Left forelimb (tissue), 1 donor: ENCODE measurements at regions not wholly inside any gene's neighbourhood (a gene's known extent, or its start where the extent isn't known, plus 50 kb on each side); places are given as distances from the start of the nearest gene placed in this dataset.

Experiments used
- DNase-seq: peaks from one replicate; pipeline ENCODE4 v3.0.0-alpha.2; 2018; ENCODE audit warnings: low spot score

DNA sequence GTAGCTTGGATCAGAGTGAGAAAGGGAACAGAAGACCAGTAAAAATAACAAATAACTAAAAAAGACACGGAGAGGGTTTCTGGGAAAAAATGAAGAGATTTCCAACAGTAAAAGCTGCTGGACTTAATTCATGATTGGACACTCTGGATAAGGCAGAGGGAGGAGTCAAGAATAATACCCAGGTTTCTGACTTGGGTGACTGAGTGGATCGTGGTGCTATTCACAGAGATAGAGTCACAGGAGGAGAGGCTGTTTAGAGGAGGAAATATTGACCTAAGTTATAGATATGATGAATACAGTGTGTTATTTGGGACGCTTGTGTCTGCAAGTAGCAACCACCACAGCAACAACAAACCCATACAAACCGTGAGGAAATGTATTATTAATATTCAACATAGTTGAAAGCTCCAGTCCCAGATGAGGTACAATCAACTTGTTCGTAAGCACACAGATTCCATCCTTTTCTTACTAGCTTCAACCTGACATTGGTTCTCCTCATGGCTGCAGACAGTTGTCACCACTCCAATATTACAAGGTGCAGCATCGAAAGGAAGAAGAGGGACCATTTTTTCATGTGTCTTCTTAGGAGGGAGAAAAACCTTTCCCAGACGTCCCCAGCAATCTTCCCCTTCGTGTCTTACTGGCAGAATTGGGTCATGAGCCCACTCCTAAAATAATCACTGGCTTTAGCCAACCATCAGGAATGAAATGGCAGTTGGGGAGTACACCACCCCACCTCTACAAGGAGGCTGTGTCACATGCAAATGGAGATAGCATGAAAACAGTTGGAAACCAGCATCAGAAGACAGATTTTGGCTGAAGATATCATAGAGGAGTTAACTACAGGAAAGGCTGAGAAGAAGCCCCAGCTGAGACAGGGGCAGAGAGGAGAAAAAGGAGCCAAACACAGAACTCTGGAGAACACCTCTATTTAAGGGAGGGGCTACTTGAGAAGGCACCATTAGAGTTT is 387.8 kb downstream of the SHQ1 start:
- DNase-seq, result no peak

DNA sequence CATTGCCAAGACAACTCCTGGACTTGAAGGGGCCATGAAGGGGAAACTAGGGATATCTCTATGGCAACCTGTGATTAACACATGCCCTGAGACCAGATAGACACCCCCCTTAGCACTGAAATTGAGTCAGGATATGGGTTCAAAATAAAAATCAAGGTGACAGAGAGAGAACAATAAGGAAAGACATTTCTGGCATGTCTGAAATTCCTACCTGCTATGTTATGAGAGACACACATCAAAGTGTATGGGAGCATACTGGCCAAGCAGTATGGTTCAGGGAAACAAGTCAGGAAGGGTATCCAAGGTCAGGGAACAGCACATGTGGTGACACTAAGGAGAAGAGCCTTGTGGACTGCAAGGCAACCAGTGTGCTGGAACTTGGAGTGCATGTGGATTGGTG is 388.7 kb downstream of the SHQ1 start:
- DNase-seq, result no peak

DNA sequence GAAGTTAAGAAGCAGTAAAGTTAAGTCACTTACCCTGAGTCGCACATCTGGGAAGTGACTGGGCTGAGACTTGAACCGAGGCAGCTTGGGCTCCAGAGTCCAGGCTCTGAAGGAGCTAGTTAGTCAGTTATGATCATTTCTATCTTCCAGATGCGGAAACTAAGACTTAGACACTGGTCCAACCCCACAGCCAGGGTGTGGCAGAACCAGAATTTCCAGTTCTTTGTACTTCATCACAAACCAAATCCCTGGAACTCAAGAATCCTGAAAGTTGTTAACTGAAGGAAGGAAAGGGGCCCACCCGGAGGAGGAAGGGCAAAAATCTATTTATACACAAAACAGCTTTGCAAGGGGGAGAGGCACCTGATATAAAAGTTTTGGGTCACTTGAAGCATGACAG is 389.9 kb downstream of the SHQ1 start:
- DNase-seq, result no peak

DNA sequence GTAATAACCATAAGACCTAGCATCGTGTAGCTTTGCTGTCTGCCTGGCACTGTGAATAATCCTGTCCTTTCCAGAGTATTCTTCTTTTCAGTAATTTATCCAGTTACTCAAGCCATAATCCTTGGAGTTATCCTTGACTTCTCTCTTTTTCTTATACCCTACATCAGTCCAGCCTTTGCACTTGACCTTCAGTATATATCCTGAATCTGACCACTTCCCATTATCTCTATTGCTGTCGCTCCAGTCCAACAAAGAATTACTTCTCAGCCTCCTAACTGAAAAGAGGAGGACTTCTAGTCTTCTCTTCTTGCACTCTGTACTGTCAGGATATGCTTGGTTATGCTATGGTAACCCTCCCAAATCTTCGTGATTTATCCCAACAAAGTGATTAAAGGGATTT is 393.8 kb downstream of the SHQ1 start:
- DNase-seq, result no peak

DNA sequence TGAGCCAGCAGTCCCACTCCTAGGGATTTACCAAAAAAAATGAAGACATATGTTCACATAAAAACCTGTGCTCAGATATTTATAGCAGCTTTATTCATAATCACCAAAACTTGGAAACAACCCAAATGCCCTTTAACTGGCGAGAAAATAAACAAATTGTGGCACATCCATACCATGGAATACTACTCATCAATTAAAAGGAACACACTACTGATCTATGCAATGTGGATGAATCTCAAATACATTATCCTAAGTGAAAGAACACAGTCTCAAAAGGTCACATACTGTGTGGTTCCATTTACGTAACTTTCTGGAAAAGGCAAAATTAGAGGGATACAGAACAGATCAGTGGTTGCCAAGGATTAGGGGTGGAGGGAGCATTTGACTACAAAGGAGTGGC is 394.5 kb downstream of the SHQ1 start:
- no peak for DNase-seq

DNA sequence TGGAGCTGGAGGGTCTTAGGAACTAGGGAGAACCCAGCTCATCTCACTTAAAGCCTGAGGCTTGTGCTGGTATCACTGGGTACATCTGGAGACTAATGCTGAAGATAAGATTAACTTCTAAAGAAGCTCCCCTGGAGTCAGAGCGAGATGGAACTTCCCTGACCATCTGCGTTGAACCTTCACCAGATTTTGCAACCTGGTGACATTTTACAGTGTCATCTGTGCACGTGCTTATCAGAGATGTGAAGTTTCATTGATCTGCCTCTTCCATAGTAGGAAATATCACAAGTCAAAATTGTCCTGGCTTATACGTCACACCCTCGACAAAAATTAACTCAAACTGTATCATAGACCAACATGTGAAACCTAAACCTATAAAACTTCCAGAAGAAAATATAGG is 395.5 kb downstream of the SHQ1 start:
- no peak for DNase-seq

DNA sequence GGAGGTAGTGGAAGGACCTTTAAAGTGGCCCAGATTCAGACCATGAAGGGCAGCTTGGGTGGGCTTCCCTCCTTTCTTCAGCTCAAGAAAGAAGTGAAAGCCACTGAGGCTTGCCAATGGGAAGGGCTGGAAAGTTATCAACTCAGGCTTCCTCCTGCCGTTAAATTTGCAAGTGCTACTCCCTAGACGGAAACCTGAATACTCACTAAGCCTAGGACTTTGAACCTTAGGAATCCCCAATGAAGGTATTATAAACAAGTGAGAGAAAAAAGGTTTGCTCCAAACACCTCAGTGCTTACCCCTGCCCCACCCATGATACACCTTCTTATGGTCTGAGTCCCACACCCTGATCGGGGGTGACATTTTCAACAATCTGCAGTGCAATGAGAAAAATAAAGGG is 396.4 kb downstream of the SHQ1 start:
- DNase-seq, result no peak

DNA sequence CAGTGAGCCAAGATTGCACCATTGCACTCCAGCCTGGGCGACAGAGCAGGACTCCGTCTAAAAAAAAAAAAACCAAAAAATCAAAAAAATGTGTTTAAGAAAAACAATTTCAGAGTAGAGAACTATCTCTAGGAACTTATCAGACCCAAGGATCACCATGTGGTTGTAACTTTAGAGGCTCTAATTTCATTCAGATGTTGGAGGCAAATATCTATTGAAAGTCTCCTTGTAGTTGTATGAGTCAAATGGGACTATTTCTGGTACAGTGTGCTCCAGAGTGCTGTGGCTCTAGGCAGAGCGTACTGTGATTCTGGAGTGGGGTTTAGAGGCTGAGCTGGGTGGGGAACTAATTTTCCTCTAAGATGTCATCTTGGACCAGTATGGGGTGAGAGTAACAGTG is 398.7 kb downstream of the SHQ1 start:
- no peak for DNase-seq

DNA sequence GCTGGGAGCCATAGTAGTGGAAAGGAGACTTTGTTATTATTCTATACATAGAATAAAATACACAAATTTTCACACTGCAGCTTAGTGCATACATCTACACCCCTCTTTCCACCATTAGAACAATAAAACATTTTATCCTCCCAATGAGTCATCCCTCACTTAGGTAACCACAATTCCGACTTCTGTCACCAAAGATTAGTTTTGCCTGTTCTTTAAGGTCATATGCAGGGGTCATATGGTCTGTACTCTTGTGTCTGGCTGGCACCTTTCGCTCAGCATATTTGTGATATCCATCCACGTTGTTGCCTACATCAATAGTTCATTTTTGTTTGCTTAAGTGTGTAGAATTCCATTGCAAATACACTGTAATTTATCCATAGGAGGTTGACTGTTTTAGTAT is 399.4 kb downstream of the SHQ1 start:
- no peak for DNase-seq

DNA sequence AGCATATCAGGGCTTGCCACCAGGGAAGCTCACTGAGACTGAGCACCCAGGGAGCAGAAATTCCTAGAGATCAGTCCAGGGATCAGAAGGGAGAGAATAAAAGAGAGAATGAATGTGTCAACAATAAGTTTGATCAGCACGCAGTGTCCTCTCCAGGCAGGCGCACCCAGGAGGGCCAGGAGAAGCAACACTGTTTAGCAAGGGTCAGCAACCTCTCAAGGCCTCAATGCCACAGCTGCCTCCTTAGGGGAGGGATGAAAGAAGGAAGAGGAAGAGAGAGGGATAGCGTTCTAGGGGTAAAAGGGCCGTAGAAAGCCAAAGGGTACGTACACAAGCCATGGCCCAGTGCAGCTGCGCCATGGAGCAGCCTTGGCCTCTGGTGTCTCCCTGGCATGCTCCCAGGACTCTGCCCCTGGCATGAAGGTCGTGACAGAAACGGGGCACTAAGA is 399.8 kb downstream of the SHQ1 start:
- DNase-seq, result no peak

DNA sequence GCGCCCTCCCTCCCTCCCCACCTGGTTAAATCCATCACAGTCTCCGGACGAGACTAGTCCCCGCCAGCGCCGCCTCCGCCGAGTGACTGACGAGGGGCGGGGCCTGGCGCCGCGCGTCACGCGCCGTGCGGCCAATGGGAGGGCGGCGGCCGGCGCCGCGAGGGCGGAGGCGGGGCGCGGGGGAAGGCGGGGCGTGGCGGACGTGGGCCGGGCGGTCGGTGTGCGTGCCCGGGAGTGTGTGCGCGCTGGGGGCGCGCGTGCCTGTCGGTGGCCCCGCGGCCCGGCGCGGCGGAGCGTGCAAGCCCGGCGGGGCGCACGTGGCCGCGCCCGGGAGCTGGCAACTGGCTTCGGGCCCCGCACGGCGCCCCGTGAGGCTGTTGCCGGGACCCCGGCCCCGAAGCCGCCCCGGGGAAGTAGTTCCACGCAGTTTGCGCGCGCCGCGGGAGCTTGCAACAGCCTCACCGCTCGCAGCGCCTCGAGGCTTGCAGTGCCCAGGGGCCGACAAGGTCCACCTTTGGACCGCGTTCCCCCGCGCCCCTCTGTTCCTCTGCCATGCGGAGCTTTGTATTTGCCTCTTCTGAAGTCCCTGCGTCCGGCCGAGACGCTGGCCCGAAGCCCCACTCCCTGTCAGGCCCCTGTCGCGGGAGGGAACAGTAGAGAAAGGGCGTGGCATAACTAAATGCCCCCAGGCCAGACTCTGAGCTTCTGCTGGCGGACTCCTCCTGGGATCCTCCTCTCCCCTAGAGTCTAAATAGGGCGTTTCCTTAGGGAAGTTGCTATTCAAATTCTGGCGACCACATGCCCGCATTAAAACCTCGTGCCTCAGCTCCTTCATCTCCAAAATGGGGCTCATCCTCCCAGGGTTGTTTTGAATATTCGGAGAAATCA is 400.9 kb downstream of the SHQ1 start:
- DNase-seq, result peak; percentile 96

DNA sequence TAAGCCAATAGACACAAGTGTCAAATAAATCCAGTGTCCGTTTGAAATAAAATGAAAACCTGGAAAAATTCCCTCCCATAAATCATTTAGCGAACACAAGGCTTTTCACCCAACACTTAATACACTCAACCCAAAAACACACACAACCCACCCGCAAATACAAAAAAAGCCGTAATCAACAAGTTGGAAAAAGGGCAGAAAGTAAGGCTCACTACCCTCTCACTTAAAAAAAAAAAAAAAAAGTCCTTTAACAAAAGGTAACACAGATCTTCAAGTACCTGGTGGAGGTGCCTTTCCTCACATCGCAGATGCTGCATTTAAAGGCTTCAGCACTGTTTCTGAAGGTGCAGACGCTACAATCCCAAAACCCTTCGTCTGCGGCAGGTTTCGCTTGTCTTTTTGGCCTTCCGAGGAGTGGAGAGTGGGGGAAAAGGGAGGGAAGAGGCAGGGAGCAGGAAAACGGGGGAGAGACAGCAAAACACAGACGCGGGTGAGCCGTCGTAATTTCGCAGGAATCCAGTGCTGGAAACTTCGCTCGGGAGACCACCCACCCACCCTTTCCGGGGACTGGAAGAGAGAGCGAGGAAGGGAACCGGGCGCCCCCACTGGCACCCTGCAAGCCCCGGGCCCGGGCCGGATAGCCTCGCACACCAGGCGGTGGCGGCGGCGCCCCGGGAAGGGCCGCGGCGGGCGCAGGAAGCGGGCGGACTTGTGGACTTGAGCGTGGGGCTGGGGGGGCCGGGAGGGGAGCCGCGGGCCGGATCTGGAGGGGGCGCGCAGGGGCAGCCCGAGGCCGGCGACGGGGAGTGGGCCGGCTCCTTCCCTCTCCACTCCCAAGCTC is 401.8 kb downstream of the SHQ1 start, which contains the start of gene RYBP:
TSS of gene RYBP (minus strand) at position 404 of the 841 bp plus-strand sequence.
- peak; percentile 83 for DNase-seq

DNA sequence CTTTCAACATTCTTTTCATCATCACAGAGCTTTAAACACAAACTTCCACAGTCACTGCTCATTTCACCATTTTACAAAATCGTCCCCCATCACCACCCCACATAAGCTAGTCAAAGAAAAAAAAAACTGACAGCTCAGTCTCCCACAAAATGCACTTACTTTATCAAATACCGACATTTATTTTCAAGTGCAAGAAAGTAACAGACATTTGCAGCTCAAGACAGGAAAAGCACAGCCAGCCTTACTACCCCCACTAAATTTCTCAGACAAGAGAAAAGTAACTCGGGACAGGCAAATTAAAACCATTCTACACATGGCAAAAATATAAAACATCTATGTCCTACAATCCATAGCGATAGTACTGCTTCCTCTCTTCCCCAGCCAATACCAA is 402.4 kb downstream of the SHQ1 start:
- DNase-seq, result no peak

DNA sequence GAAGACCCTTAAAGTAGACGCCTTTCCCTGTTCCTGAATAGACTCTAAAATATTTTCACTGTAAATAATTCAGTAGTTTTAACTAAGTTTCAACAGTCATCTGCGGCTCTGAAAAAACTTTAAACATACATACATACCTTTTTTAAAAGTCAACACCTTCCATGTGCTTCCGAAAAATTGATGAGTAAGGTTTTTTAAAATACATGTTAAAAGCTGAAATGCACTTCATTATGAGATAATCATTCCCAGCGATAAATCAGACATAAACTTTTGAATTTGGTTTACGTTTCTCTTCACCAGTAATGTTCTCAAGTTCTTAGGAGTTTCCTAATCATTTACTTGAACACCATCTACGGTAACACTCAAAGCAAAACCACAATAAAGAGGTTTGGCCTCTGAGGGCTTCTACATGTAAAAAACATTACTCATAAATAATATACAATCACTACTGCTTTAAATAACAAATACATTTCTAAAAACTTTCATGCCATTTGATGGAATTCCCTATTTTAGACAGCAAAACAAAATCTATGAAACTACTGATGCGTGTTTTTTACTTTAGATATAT is 403.5 kb downstream of the SHQ1 start:
- no peak for DNase-seq

DNA sequence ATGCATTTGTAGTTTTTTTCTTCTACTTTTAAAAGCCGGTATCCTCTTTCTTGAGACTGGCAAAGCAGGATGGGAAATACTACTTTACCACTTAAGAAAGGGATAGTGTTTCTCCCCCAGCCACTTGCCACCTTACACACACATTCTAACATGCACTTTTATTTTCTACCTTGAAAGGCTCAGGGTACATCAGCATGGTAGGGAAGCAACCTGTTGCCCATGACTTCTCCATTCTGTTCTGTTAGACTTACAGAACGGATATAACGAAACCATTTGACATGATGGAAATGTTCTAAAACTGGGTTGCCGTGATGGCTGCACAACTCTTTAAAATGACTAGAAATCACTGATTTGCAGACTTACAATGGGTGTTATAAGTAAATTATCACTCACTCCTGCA is 405.5 kb downstream of the SHQ1 start:
- DNase-seq, result no peak

DNA sequence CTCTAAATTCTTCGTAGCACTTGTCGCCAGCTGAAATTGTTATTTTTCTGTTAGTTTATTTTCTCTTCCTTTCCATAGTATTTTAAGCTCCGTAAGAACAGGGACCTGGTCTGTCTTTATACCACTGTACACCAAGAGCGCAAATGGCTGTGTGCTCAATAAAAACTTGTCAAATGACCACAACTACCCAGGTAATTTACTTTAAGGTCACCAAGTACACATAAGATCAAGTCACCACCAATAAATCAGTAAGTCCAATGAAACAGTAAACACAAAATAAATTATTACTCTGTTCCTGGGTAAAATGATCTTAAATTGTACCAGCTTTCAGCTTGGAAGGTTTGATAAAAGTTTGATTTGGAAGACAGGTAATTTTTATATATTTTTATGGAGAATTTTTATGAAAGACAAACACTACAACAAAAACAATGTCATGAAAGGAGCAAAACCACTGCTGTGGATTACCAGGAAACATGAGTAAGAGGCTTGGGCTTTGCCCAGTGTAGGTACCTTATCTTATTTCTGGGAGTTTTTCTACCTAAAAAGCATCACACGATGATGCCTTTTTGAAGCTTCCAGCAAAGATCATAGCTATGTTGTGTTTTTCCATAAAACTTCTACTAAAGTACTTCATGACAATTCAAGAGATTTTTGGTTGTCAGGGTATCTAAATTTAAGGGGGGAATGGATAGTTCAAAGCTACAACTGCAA is 406.8 kb downstream of the SHQ1 start:
- DNase-seq, result no peak

DNA sequence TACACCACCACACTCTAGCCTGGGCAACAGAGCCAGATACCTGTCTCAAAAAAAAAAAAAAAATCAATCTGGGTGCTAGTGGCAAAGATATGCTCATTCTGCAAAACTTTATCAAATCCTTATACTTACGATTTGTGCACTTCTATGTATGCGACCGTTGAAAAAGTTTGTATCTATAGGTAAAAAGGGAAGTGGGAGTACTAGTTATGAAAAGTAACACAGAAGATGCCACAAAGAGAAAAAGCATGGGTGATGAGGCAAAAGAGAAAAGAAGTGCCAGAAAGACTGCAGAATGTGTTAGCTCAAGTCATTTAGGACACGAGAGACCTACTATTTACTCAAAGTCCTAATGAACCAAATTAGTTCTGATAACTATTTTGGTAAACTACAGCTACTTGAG is 407.8 kb downstream of the SHQ1 start:
- DNase-seq, result no peak

DNA sequence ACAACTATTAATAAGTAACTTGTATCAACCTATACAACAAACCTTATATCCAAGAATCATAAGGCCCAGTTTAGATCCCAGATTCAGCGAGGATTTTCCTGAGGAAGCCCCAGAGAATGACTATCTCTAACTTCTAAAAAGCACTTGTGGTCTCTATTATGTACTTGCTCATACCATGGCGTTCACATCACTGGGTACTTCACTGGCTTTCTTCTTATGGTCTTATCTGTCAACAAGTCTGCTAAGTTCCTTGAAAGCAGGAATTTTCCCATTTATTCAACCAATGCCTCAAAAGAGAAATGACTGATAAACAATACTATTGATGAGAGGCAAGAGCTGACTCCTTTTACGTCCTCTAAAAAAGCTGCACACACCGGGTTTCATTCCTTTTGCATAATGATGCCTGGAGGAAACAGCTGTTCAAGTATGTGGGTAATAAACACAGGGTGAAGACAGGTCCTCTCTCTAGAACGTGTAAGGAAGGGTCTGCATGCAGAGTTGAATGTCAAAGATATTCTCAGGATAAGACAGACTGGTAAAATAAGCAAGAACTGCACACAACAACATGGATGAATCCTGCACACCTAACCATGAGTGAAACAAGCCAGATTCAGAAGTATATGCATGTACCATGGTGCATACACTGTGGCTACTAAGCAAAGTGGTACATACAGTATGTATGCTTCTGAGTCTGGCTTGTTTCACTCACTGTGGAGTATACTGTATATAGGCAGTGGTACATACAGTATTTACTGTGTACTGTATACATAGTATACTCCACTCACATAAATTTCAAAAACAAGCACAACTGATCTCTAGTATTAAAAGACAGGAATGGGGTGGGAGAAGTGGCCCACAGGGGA is 408.7 kb downstream of the SHQ1 start:
- DNase-seq, result no peak

DNA sequence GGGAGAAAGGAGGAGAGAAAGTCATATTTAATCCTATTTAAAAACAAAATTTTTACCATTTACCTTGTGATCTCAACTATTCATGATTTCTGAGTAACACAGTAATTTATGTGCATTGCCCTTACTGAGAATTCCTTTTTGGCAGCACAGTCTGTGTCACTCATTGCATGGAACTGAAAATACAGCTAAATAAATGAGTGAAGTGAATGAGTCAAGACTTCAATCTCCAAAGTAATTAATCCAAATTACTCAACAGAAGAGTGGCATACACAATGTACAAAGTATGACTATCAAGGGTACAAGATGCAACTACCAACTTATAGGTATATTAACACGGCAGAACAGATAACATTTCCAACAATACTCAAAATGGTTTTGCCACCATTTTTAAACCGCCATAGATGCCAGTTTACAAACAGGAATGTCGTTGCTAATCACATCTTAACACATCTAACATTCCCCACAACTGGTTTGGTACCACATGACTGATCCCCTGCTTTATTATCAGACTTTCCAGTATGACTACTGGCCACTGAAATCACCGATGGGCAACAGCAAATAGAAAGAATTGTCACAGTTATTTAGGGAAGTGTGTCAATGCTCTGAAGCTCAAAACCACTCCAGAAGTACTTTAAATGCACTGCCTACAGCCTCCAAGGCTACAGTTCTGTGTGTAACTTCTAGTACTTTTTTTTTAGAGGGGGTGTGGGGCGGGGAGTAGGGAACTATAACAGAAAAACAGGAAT is 410.4 kb downstream of the SHQ1 start:
- no peak for DNase-seq
